ENCODE measurements at regions not wholly inside any gene's neighbourhood (a gene's known extent, or its start where the extent isn't known, plus 50 kb on each side); places are given as distances from the start of the nearest gene placed in this dataset.

GRCh38 chr1:167148421-167148820 is 54.5 kb downstream of the STYXL2 start:
- TF ChIP-seq CTCF (IDR thresholded peaks at IDR 0.05; ENCODE audit: poor library complexity) (no peak), EZH2phosphoT487 (IDR thresholded peaks at IDR 0.05; ENCODE audit: low read depth, severe bottlenecking, unreplicated experiment) (no peak)

Data from hepatocyte (in vitro differentiated cells).